ENCODE measurements at regions not wholly inside any gene's neighbourhood (a gene's known extent, or its start where the extent isn't known, plus 50 kb on each side); places are given as distances from the start of the nearest gene placed in this dataset.

DNA sequence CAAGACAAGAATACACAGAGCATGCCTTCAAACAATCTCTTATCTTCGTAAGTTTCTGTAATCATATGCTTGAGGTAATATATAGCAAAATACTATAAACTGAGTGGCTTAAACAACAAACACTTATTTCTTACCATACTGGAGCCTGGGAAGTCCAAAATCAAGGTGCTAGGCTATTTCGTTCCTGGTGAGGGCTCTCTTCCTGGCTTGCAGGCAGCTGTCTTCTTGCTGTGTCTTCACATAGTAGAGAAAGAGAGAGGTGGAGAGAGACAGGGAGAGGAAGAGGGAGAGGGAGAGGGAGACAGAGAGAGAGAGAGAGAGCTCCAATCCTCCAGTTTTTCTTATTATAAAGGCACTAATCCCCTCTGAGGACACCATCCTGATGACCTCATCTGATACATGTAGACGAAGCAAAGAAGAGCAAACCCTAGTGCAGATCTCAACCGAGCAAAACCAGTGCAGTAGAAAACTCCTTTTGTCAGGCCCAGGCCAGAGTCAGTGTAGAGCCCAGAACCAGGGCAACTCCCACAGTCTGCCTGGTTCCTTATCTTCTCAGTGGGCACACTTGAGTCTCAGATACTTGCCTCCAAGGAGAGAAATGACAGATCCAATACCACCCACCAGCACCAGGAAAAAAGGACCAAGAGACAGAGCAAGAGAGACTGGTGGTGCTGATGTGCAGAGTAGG, 297.1 kb upstream of the NCAM1 start:
- DNase-seq (no peak), ATAC-seq (no peak)
- H3K4me3 ChIP-seq (ENCODE audit: low read length): no peak overlapping the region
- no peaks in the 10 kb centered on the region for H3K9me3 ChIP-seq (ENCODE audit: control insufficient read depth, insufficient read depth, low read length)
- WGBS (ENCODE audit: insufficient coverage): 89% methylated on average over 3 of the region's 4 CpGs
- Mint-ChIP-seq H3K9me3 (no peaks in the 10 kb centered on the region), H3K4me1 (no peaks in the 10 kb centered on the region), H3K27ac (no peak overlapping the region), H3K36me3 (no peaks in the 10 kb centered on the region), H3K4me3 (no peak overlapping the region), H3K27me3 (ENCODE audit: low read depth in 2 of 2) (peaks cover 6 to 25% of the 10 kb centered on the region in 2 donors)
- no peaks in the 10 kb centered on the region for H3K36me3 ChIP-seq (ENCODE audit: control insufficient read depth, insufficient read depth, low read length)
- no peaks in the 10 kb centered on the region for H3K4me1 ChIP-seq (ENCODE audit: control insufficient read depth, insufficient read depth, low read length)
- no peaks in the 10 kb centered on the region for H3K27me3 ChIP-seq (ENCODE audit: control insufficient read depth, insufficient read depth, low read length)
- TF ChIP-seq, protein P1, sequence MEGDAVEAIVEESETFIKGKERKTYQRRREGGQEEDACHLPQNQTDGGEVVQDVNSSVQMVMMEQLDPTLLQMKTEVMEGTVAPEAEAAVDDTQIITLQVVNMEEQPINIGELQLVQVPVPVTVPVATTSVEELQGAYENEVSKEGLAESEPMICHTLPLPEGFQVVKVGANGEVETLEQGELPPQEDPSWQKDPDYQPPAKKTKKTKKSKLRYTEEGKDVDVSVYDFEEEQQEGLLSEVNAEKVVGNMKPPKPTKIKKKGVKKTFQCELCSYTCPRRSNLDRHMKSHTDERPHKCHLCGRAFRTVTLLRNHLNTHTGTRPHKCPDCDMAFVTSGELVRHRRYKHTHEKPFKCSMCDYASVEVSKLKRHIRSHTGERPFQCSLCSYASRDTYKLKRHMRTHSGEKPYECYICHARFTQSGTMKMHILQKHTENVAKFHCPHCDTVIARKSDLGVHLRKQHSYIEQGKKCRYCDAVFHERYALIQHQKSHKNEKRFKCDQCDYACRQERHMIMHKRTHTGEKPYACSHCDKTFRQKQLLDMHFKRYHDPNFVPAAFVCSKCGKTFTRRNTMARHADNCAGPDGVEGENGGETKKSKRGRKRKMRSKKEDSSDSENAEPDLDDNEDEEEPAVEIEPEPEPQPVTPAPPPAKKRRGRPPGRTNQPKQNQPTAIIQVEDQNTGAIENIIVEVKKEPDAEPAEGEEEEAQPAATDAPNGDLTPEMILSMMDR (IDR thresholded peaks at IDR 0.05): no peak
- no peak overlapping the region for H3K27ac ChIP-seq (ENCODE audit: low read length)
- intact Hi-C loops (cut with micrococcal nuclease): no loop called here

DNA sequence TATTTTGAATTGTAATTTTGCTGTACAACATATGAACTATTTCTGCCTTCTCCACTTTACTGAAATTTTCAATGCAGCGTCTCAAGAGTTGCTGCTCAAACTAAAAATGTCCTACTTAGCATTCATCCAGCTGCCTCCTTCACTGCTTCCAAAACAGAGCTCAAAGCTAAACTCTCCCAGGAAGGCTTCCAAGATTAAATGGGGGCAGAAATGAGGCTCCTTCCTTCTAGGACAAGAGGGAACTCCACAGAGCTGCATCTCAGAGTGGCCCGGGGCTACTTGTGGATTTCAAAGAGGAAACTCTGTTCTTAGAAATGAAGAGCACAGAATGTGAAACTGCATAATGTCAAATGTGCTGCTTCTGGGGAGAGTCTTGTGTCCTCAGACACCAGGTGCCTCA, 295.9 kb upstream of the NCAM1 start:
- H3K27ac Mint-ChIP-seq: no peak overlapping the region
- no peaks in the 10 kb centered on the region for H3K4me1 Mint-ChIP-seq
- no peak overlapping the region for H3K4me3 Mint-ChIP-seq
- H3K36me3 Mint-ChIP-seq: no peaks in the 10 kb centered on the region
- Histone ChIP-seq H3K4me3 (ENCODE audit: low read length) (no peak overlapping the region), H3K27ac (ENCODE audit: low read length) (no peak overlapping the region), H3K4me1 (ENCODE audit: control insufficient read depth, insufficient read depth, low read length) (no peaks in the 10 kb centered on the region), H3K27me3 (ENCODE audit: control insufficient read depth, insufficient read depth, low read length) (peaks cover 2% of the 10 kb centered on the region), H3K36me3 (ENCODE audit: control insufficient read depth, insufficient read depth, low read length) (no peaks in the 10 kb centered on the region), H3K9me3 (ENCODE audit: control insufficient read depth, insufficient read depth, low read length) (no peaks in the 10 kb centered on the region)
- peaks cover 6 to 33% of the 10 kb centered on the region in 2 donors for H3K27me3 Mint-ChIP-seq (ENCODE audit: low read depth in 2 of 2)
- WGBS (ENCODE audit: insufficient coverage): 88% methylated on average over 2 of the region's 2 CpGs
- DNase-seq: no peak
- intact Hi-C loops (cut with micrococcal nuclease): no loop called here
- no peaks in the 10 kb centered on the region for H3K9me3 Mint-ChIP-seq
- no peak for ATAC-seq
- TF ChIP-seq, protein P1 (IDR thresholded peaks at IDR 0.05): no peak

DNA sequence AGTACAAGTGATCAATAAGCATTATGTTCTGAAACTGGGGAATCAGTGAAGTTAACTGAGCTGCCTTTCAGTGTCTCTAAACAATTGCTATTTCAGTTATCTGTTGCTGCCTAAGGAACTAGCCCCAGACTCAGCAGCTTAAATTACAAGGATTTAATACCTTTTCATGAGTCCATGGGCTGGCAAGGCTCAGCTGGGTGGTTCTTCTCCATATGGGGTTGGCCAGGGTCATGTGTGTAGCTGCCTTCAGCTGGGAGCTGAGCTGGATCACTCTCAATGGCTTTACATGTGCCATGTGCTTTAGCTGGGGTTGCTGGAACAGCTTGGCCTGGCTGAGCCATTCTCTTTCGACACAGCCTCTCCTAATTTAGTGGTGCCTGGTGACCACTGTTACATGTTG, 295.0 kb upstream of the NCAM1 start:
- no peak overlapping the region for H3K27ac Mint-ChIP-seq
- no peaks in the 10 kb centered on the region for H3K4me1 Mint-ChIP-seq
- TF ChIP-seq, protein P1 (IDR thresholded peaks at IDR 0.05): no peak
- H3K36me3 ChIP-seq (ENCODE audit: control insufficient read depth, insufficient read depth, low read length): no peaks in the 10 kb centered on the region
- no peak overlapping the region for H3K4me3 Mint-ChIP-seq
- intact Hi-C loops (cut with micrococcal nuclease): no loop called here
- peaks cover 2% of the 10 kb centered on the region for H3K27me3 ChIP-seq (ENCODE audit: control insufficient read depth, insufficient read depth, low read length)
- DNase-seq (no peak), ATAC-seq (no peak)
- H3K27ac ChIP-seq (ENCODE audit: low read length): no peak overlapping the region
- no peaks in the 10 kb centered on the region for H3K36me3 Mint-ChIP-seq
- no peaks in the 10 kb centered on the region for H3K4me1 ChIP-seq (ENCODE audit: control insufficient read depth, insufficient read depth, low read length)
- H3K27me3 Mint-ChIP-seq (ENCODE audit: low read depth in 2 of 2): peaks cover 6 to 33% of the 10 kb centered on the region in 2 donors
- no peaks in the 10 kb centered on the region for H3K9me3 ChIP-seq (ENCODE audit: control insufficient read depth, insufficient read depth, low read length)
- H3K4me3 ChIP-seq (ENCODE audit: low read length): no peak overlapping the region
- H3K9me3 Mint-ChIP-seq: no peaks in the 10 kb centered on the region
- WGBS (ENCODE audit: insufficient coverage): 100% methylated on average over 1 of the region's 1 CpG

All from natural killer cell (primary cell).